ENCODE measurements at regions not wholly inside any gene's neighbourhood (a gene's known extent, or its start where the extent isn't known, plus 50 kb on each side); places are given as distances from the start of the nearest gene placed in this dataset.

- TF ChIP-seq ARID4B (CRISPR knock-in tag; IDR thresholded peaks at IDR 0.05; ENCODE audit: borderline replicate concordance) (no peak), FOXK1 (CRISPR knock-in tag; IDR thresholded peaks at IDR 0.05) (no peak), JUN (CRISPR knock-in tag; IDR thresholded peaks at IDR 0.05) (no peak), NR3C1 (CRISPR knock-in tag; conservative IDR thresholded peaks at IDR 0.05; ENCODE audit: low read depth) (no peak), GRHL2 (CRISPR knock-in tag; IDR thresholded peaks at IDR 0.05; ENCODE audit: insufficient replicate concordance, severe bottlenecking) (no peak), CREB1 (CRISPR knock-in tag; IDR thresholded peaks at IDR 0.05) (no peak), ATF3 (CRISPR knock-in tag; conservative IDR thresholded peaks at IDR 0.05) (no peak), MXD4 (CRISPR knock-in tag; IDR thresholded peaks at IDR 0.05; ENCODE audit: borderline replicate concordance) (no peak), ZNF416 (CRISPR knock-in tag; IDR thresholded peaks at IDR 0.05) (no peak), ERG (CRISPR knock-in tag; IDR thresholded peaks at IDR 0.05) (no peak), TEAD1 (CRISPR knock-in tag; IDR thresholded peaks at IDR 0.05) (no peak), ZNF317 (CRISPR knock-in tag; IDR thresholded peaks at IDR 0.05; ENCODE audit: borderline replicate concordance, low read depth) (no peak)
These were observed 501.9 kb upstream of the USP24 start (continued) for GRCh38 chr1:55717111-55717510.

GRCh38 chr1:55716610-55717009 is 501.4 kb upstream of the USP24 start:
- CTCF ChIA-PET: no interaction called here
- Mint-ChIP-seq H3K4me3 (no peak overlapping the region), H3K9me3 (peaks cover 9% of the 10 kb centered on the region), H3K4me1 (peaks cover 34% of the 10 kb centered on the region), H3K27me3 (ENCODE audit: low read depth) (no peaks in the 10 kb centered on the region), H3K36me3 (no peaks in the 10 kb centered on the region), H3K27ac (no peak overlapping the region)
- ATAC-seq (no peak), DNase-seq (ENCODE audit: low spot score) (no peak)
- POLR2A ChIA-PET: no interaction called here
- TF ChIP-seq MLX (CRISPR knock-in tag; IDR thresholded peaks at IDR 0.05) (no peak), NR2C2 (CRISPR knock-in tag; IDR thresholded peaks at IDR 0.05) (no peak), MAX (CRISPR knock-in tag; IDR thresholded peaks at IDR 0.05) (no peak), HMGA2 (CRISPR knock-in tag; IDR thresholded peaks at IDR 0.05) (no peak), GABPB1 (CRISPR knock-in tag; IDR thresholded peaks at IDR 0.05) (no peak), ATF6 (CRISPR knock-in tag; IDR thresholded peaks at IDR 0.05) (no peak), NR3C1 (CRISPR knock-in tag; conservative IDR thresholded peaks at IDR 0.05; ENCODE audit: low read depth) (no peak), CBFB (CRISPR knock-in tag; IDR thresholded peaks at IDR 0.05; ENCODE audit: low read depth) (no peak), PRDM15 (CRISPR knock-in tag; IDR thresholded peaks at IDR 0.05) (no peak), E2F5 (CRISPR knock-in tag; IDR thresholded peaks at IDR 0.05) (no peak)
